T-cell (primary cell): ENCODE measurements at regions not wholly inside any gene's neighbourhood (a gene's known extent, or its start where the extent isn't known, plus 50 kb on each side); places are given as distances from the start of the nearest gene placed in this dataset.
"Not testable (repeated sequence)": the region's sequence is repeated elsewhere in the genome, so short reads cannot be mapped to it uniquely, and the experiment has no call there.

Experiments
- ATAC-seq, 4 experiments: fragments of 200-7000 bp in 3 of 4; fragments of 150-1000 bp in 1 of 4; cut with Tn5 transposase; replicated peaks in 1 of 4; 1 replicate in 3 of 4; 2 replicates in 1 of 4; pipeline ENCODE4 v1.10.0; 2021; ENCODE audit warnings: moderate library complexity in 3 of 4, mild to moderate bottlenecking in 2 of 4, moderate number of reproducible peaks in 1 of 4
- CTCF ChIA-PET, 2 donors: fragments of 300-600 bp; sonication (Branson Sonifier 250); formaldehyde crosslinking; loops; one replicate each; lab custom pipeline; 2022; ENCODE audit warnings: antibody characterized with exemption in 2 of 2; lab: Charles Lee
- POLR2A ChIA-PET, 2 donors: fragments of 300-600 bp; sonication (Branson Sonifier 250); formaldehyde crosslinking; loops; one replicate each; lab custom pipeline; 2022; ENCODE audit warnings: antibody characterized with exemption in 2 of 2; lab: Charles Lee
- DNase-seq, 35 experiments: peaks; one replicate each; pipeline versions ENCODE4 v3.0.0 to v3.0.0-alpha.2; 2013 to 2023
- H3K27ac ChIP-seq: one replicate; pipeline ENCODE4 v1.5.1; 2013; ENCODE audit warnings: low read length
- H3K27me3 ChIP-seq, 2 experiments: replicated peaks in 1 of 2; 1 replicate in 1 of 2; 2 replicates in 1 of 2; pipeline versions ENCODE4 v1.6.1 to v1.7.0; 2013; ENCODE audit warnings: low read length in 1 of 2, mixed read lengths in 1 of 2; ENCODE audit not compliant: control insufficient read depth in 2 of 2, insufficient read depth in 2 of 2; ENCODE audit errors: extremely low read depth in 1 of 2
- H3K36me3 ChIP-seq, 2 donors: 1 replicate in 1 of 2; 2 replicates in 1 of 2; pipeline versions ENCODE4 v1.6.1 to v1.7.0; 2013; ENCODE audit warnings: low read length in 1 of 2; ENCODE audit not compliant: control insufficient read depth in 2 of 2, insufficient read depth in 1 of 2; ENCODE audit errors: extremely low read depth in 1 of 2
- H3K4me1 ChIP-seq, 2 experiments: 1 replicate in 1 of 2; 2 replicates in 1 of 2; pipeline versions ENCODE4 v1.6.1 to v1.7.0; 2013; ENCODE audit warnings: low read length in 2 of 2, mixed read lengths in 1 of 2; ENCODE audit not compliant: insufficient read depth in 2 of 2, control insufficient read depth in 1 of 2; ENCODE audit errors: extremely low read depth in 1 of 2
- H3K4me3 ChIP-seq, 2 donors: 1 replicate in 1 of 2; 2 replicates in 1 of 2; pipeline versions ENCODE4 v1.5.1 to v1.7.0; 2013; ENCODE audit warnings: mild to moderate bottlenecking in 2 of 2, low read length in 1 of 2, moderate library complexity in 1 of 2; ENCODE audit not compliant: control insufficient read depth in 1 of 2; ENCODE audit errors: extremely low read depth in 1 of 2
- H3K9me3 ChIP-seq: 2 replicates; pipeline ENCODE4 v1.7.0; 2013
- H3K27ac Mint-ChIP-seq, 2 donors: one replicate each; pipeline ENCODE4 v1.8.0; 2020 to 2021; ENCODE audit warnings: mild to moderate bottlenecking in 2 of 2, mixed read lengths in 2 of 2
- H3K27me3 Mint-ChIP-seq, 2 donors: one replicate each; pipeline ENCODE4 v1.8.0; 2021 to 2022; ENCODE audit warnings: mixed read lengths in 2 of 2
- H3K36me3 Mint-ChIP-seq: one replicate; pipeline ENCODE4 v1.8.0; 2021; ENCODE audit warnings: mixed read lengths
- H3K4me1 Mint-ChIP-seq, 3 donors: one replicate each; pipeline ENCODE4 v1.8.0; 2020 to 2022; ENCODE audit warnings: mixed read lengths in 3 of 3, mild to moderate bottlenecking in 1 of 3
- H3K4me3 Mint-ChIP-seq, 3 donors: one replicate each; pipeline ENCODE4 v1.8.0; 2020 to 2022; ENCODE audit warnings: mild to moderate bottlenecking in 3 of 3, mixed read lengths in 3 of 3, moderate library complexity in 3 of 3
- H3K9me3 Mint-ChIP-seq, 3 donors: one replicate each; pipeline ENCODE4 v1.8.0; 2020 to 2022; ENCODE audit warnings: mixed read lengths in 3 of 3
- WGBS: methylation state at CpG from one replicate; pipeline ENCODE4 v1.1.5; 2013; ENCODE audit warnings: missing lambda C conversion rate; ENCODE audit not compliant: insufficient coverage; 5-methylcytosine and 5-hydroxymethylcytosine counted together

GRCh38 chr5:115702025-115702424, 76.2 kb upstream of the TMED7 start:
- Mint-ChIP-seq H3K36me3 (no peaks in the 10 kb centered on the region), H3K4me1 (no peaks in the 10 kb centered on the region), H3K4me3 (no peak overlapping the region), H3K27ac (no peak overlapping the region), H3K27me3 (peaks cover 10% of the 10 kb centered on the region in 2 donors), H3K9me3 (no peaks in the 10 kb centered on the region)
- ChIA-PET CTCF (no interaction called here), POLR2A (no interaction called here)
- ATAC-seq = no peak
- no peak overlapping the region for H3K4me3 ChIP-seq
- H3K4me1 ChIP-seq = no peaks in the 10 kb centered on the region
- H3K9me3 ChIP-seq = no peaks in the 10 kb centered on the region
- peaks cover 0 to 2% of the 10 kb centered on the region in 2 experiments for H3K27me3 ChIP-seq
- no peak for DNase-seq
- WGBS = no CpG with 5 or more reads among the region's 4 CpGs
- no peak overlapping the region for H3K27ac ChIP-seq
- H3K36me3 ChIP-seq = no peaks in the 10 kb centered on the region

- CTCF ChIA-PET = no interaction called here
- Histone ChIP-seq H3K27me3 (peaks cover 0 to 2% of the 10 kb centered on the region in 2 experiments), H3K9me3 (no peaks in the 10 kb centered on the region), H3K4me1 (no peaks in the 10 kb centered on the region), H3K27ac (no peak overlapping the region), H3K4me3 (no peak overlapping the region), H3K36me3 (no peaks in the 10 kb centered on the region)
- Mint-ChIP-seq H3K4me3 (no peak overlapping the region), H3K27me3 (peaks cover 10 to 13% of the 10 kb centered on the region in 2 donors), H3K4me1 (no peaks in the 10 kb centered on the region), H3K36me3 (no peaks in the 10 kb centered on the region), H3K27ac (no peak overlapping the region), H3K9me3 (no peaks in the 10 kb centered on the region)
- no peak for ATAC-seq
- POLR2A ChIA-PET = no interaction called here
- 71% methylated on average over 2 of the region's 3 CpGs for WGBS
- DNase-seq = no peak
Observed at GRCh38 chr5:115699967-115700366, 74.1 kb upstream of the TMED7 start.

- no peak overlapping the region for H3K4me3 ChIP-seq
- no peaks in the 10 kb centered on the region for H3K9me3 ChIP-seq
- H3K4me3 Mint-ChIP-seq = no peak overlapping the region
- no peak overlapping the region for H3K27ac ChIP-seq
- 92% methylated on average over 2 of the region's 4 CpGs for WGBS
- H3K4me1 Mint-ChIP-seq = no peaks in the 10 kb centered on the region
- H3K9me3 Mint-ChIP-seq = no peaks in the 10 kb centered on the region
- ChIA-PET POLR2A (no interaction called here), CTCF (interaction anchor here in 1 of 2 donors (0.5 kb wide), 1 partner anchor 78 kb away, joined by 4 read pairs; no protein-coding TSS in a partner anchor)
- no peak overlapping the region for H3K27ac Mint-ChIP-seq
- no peaks in the 10 kb centered on the region for H3K4me1 ChIP-seq
- H3K36me3 Mint-ChIP-seq = no peaks in the 10 kb centered on the region
- ATAC-seq = no peak
- peaks cover 14 to 21% of the 10 kb centered on the region in 2 donors for H3K27me3 Mint-ChIP-seq
- H3K27me3 ChIP-seq = peaks cover 0 to 2% of the 10 kb centered on the region in 2 experiments
- H3K36me3 ChIP-seq = no peaks in the 10 kb centered on the region
- DNase-seq = no peak
Observed at GRCh38 chr5:115696141-115696650, 70.4 kb upstream of the TMED7 start.

- no peaks in the 10 kb centered on the region for H3K9me3 Mint-ChIP-seq
- ChIA-PET CTCF (no interaction called here), POLR2A (no interaction called here)
- peaks cover 13 to 22% of the 10 kb centered on the region in 2 donors for H3K27me3 Mint-ChIP-seq
- ATAC-seq = no peak
- H3K27me3 ChIP-seq = peaks cover 0 to under 1% of the 10 kb centered on the region in 2 experiments
- H3K4me1 Mint-ChIP-seq = no peaks in the 10 kb centered on the region
- DNase-seq = no peak
- no peak overlapping the region for H3K27ac Mint-ChIP-seq
- H3K27ac ChIP-seq = no peak overlapping the region
- no peak overlapping the region for H3K4me3 ChIP-seq
- no peaks in the 10 kb centered on the region for H3K9me3 ChIP-seq
- H3K36me3 ChIP-seq = no peaks in the 10 kb centered on the region
- WGBS = no CpG with 5 or more reads among the region's 4 CpGs
- no peak overlapping the region for H3K4me3 Mint-ChIP-seq
- no peaks in the 10 kb centered on the region for H3K36me3 Mint-ChIP-seq
- H3K4me1 ChIP-seq = no peaks in the 10 kb centered on the region
Observed at GRCh38 chr5:115695310-115695880, 69.6 kb upstream of the TMED7 start.

GRCh38 chr5:115691814-115692213, 66.0 kb upstream of the TMED7 start:
- H3K4me1 Mint-ChIP-seq, H3K4me3 Mint-ChIP-seq, H3K9me3 Mint-ChIP-seq, POLR2A ChIA-PET, DNase-seq, H3K9me3 ChIP-seq, ATAC-seq, H3K27ac Mint-ChIP-seq, H3K36me3 ChIP-seq, H3K27me3 ChIP-seq, H3K4me1 ChIP-seq, CTCF ChIA-PET, H3K27ac ChIP-seq, H3K36me3 Mint-ChIP-seq, H3K4me3 ChIP-seq: not testable (repeated sequence)
- peaks cover 20 to 27% of the 10 kb centered on the region in 2 donors for H3K27me3 Mint-ChIP-seq
- no CpG with 5 or more reads among the region's 3 CpGs for WGBS

- H3K4me3 Mint-ChIP-seq = no peak overlapping the region
- Histone ChIP-seq H3K27ac (no peak overlapping the region), H3K9me3 (no peaks in the 10 kb centered on the region), H3K36me3 (no peaks in the 10 kb centered on the region), H3K4me1 (no peaks in the 10 kb centered on the region), H3K4me3 (no peak overlapping the region), H3K27me3 (no peaks in the 10 kb centered on the region)
- ATAC-seq (no peak), DNase-seq (no peak)
- WGBS = no CpG with 5 or more reads among the region's 1 CpG
- no peaks in the 10 kb centered on the region for H3K4me1 Mint-ChIP-seq
- H3K27ac Mint-ChIP-seq = no peak overlapping the region
- CTCF ChIA-PET = no interaction called here
- no peaks in the 10 kb centered on the region for H3K36me3 Mint-ChIP-seq
- peaks cover 21 to 28% of the 10 kb centered on the region in 2 donors for H3K27me3 Mint-ChIP-seq
- peaks cover 0 to 5% (median 0%) of the 10 kb centered on the region in 3 donors for H3K9me3 Mint-ChIP-seq
- POLR2A ChIA-PET = no interaction called here
Observed at GRCh38 chr5:115686738-115687074, 60.9 kb upstream of the TMED7 start.
